HG03139 (cell line): ENCODE measurements at regions not wholly inside any gene's neighbourhood (a gene's known extent, or its start where the extent isn't known, plus 50 kb on each side); places are given as distances from the start of the nearest gene placed in this dataset.
"Not testable (repeated sequence)": the region's sequence is repeated elsewhere in the genome, so short reads cannot be mapped to it uniquely, and the experiment has no call there.

ENCODE experiments used
- ATAC-seq: cut with Tn5 transposase; IDR thresholded peaks from one replicate; pipeline ENCODE4 v1.9.1; 2021; ENCODE audit not compliant: unreplicated experiment

GRCh38 chr5:86337667-86338460 lies 279.9 kb upstream of the COX7C start:
- no peak for ATAC-seq

DNA sequence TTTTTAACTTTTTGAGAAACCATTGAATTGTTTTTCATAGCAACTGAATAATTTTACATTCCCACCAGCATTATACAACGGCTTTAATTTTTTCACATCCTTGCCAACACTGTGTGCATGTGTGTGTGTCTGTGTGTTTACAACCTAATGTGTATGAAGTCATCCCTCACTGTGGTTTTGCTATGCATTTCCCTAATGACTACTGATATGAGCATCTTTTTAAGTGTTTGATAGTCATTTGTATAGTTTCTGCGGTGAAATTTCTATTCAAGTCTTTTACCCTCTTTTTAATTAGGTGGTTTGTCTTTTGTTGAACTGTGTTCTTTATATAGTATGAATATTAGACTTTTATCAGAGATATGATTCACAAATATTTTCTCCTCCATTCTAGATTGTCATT lies 263.1 kb upstream of the COX7C start:
- ATAC-seq, result no peak

- no peak for ATAC-seq
Observed at GRCh38 chr5:86360801-86361200, 256.9 kb upstream of the COX7C start.

DNA sequence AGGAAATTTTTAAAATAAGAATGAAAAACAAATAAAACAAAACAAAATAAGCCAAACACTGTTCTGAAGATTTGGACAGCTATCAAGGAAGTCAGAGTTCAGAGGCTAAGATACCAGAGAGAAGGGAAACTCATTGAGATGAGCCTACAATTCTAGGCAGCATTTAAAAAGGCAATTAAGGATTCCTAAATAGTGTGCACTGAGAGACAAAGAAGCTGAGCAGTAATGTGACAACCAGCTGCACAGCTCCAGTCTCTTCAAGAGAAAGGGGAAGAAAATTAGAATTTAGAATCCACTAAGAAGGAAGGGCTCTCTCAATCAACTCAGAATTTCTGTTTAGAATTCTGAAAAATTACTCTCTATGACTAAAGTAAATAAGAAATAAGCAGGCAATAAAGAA lies 246.7 kb upstream of the COX7C start:
- ATAC-seq, result no peak

DNA sequence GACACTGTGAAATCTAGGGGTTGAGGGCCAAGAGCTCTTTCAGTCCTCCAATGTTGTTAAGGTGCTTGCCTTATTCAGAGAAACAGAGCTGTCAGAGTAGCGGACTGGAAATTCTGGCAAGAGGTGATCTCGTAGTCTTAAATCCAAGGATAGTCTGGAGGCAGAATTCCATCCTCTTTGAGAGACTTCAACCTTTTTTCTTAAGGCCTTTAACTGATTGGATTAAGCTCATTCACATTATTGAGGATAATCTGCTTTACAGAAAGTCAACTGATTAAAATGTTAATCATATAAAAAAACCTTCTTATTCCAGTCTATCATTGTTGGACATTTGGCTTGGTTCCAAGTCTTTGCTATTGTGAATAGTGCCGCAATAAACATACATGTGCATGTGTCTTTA lies 243.1 kb upstream of the COX7C start:
- ATAC-seq, result no peak

DNA sequence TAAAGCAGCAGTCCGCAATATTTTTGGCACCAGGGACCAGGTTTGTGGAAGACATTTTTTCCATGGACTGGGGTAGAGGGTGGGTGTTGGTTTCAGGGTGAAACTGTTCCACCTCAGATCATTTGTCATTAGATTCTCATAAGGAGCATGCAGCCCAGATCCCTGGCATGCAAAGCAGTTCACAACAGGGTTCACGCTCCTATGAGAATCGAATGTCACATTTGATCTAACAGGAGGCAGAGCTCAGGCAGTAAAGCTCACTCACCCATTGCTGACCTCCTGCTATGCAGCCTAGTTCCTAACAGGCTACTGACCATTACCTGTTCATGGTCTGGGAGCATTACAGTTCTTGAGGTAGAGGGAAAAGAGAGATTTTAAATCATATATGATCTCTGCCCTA lies 241.5 kb upstream of the COX7C start:
- ATAC-seq, result no peak

GRCh38 chr5:86403190-86403589 lies 214.6 kb upstream of the COX7C start:
- no peak for ATAC-seq

DNA sequence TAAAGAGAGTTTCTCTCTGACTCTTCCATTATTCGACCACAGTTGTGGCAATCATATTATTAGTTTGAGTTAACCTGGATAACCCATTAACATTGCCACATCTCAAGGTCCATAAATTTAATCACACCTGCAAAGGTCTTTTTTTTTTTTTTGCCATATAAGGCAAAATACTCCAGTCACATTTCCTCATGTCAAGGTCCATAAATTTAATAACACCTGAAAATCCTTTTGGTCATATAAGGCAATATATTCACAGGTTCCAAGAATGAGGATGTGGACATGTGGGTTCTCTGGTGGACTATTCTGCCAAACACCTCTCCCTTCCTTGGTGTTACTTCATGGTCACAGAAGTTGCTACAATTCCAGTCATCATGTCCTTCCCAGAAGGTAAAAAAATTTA lies 213.5 kb upstream of the COX7C start:
- ATAC-seq, result no peak

DNA sequence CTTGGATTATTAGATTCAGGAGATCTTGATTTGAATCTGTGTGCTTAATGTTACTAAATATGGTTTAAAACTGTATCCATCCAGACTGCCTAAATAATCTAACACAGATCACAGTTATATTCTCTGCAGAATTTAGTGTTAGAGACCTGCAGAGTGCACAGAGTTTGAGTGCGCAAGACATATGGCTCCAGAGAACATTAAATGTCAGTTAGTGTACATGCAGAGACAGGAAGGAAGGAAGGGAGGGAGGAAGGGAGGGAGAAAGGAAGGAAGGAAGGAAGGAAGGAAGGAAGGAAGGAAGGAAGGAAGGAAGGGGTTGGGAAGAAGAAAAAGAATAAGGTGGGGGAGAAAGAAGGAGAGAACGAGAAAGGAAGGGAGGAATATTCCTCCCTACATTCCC lies 210.0 kb upstream of the COX7C start:
- no peak for ATAC-seq

DNA sequence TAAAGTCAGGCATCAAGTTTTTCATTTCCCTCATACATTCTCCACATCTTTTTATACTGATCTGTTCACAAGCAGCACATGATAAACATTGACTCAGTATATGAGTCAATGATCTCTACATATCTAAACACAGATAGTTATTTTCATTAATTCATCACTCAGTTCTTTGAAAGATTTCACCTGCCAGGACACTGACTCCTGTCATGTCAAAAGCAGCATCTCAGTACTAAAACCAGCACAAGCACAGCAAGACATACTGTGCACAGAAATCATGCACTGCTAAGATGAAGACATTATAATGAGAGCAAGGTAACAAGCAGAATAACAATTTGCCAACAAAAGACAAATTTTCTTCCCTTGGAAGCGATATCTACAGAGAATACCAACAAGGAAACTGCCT lies 206.1 kb upstream of the COX7C start:
- ATAC-seq, result no peak

DNA sequence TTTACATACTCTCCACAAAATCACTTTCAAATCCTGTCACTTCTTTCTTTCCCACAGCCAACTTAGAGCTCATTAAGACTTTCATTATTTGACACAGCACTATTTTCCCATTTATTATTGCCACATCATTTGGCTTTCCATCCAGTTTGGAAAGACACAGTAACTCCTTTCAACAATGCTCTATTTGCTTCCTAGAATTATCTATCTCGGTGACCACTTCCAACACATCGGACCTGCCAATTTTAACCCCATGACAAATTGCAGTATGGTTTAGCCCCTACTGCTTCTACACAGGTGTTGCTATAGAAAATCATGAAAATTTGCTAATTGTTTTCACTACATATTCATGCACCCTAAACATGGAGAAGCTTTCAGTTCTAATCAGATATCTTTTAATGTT lies 190.6 kb upstream of the COX7C start:
- no peak for ATAC-seq

DNA sequence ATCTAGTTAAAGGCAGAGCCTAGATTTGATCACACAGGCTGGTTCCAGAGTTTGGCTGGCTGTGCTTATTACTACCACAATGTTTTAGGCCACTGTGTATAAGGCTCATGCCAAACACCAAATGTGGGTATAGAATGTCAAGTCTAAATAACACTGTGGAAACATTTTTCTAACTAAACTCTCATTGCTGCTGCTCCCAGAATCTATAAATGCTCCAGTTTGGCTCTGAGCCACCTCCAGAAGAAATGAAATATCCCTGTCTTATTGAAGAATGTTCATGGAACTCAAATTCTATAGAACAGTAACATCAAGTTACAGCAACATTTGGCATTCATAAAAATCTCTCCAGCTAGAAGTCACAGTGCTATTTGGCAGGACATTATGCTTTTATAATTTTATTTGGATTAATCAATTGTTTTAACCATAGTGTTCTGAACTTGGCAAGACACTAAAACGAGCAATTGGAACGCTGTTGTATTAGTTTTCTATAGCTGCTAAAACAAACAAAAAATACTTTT lies 178.1 kb upstream of the COX7C start:
- no peak for ATAC-seq

- ATAC-seq, result no peak
Observed at GRCh38 chr5:86442036-86442745, 175.6 kb upstream of the COX7C start.

DNA sequence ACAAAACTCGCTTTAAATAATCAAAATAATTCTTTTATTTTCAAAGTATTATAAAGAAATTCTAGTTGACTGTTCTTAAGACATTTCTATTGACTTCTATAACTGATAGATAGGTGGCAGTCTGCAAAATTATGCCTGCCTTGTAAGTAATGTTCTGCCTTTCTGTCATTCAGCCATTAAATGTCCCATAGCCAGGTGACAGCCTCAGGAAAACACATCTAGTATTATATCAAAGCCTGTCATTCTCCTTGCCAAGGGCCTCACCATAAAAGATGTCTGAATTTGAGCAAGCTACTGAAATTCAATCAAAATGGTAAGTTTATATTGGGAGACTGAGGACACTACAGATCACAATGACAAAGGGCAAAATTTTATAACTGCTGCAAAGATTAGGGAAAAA lies 170.4 kb upstream of the COX7C start:
- no peak for ATAC-seq

DNA sequence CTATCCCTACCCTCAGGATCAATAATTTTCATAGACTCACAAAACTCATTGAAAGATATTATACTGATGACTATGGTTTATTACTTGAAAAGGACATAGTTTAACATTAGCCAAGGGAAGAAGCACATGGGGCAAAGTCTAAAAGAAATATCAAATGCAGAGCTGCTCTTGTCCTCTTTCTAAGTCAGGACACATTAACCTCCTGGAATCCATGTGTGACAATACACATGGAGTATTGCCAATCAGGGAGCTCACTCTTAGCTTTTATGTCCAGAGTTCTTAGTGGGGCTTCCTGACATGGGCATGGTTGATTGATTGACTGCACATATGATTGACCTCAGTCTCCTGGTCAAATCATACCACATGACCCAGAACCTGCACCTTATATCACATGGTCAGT lies 165.5 kb upstream of the COX7C start:
- ATAC-seq, result no peak

GRCh38 chr5:86460519-86460918 lies 157.2 kb upstream of the COX7C start:
- no peak for ATAC-seq

DNA sequence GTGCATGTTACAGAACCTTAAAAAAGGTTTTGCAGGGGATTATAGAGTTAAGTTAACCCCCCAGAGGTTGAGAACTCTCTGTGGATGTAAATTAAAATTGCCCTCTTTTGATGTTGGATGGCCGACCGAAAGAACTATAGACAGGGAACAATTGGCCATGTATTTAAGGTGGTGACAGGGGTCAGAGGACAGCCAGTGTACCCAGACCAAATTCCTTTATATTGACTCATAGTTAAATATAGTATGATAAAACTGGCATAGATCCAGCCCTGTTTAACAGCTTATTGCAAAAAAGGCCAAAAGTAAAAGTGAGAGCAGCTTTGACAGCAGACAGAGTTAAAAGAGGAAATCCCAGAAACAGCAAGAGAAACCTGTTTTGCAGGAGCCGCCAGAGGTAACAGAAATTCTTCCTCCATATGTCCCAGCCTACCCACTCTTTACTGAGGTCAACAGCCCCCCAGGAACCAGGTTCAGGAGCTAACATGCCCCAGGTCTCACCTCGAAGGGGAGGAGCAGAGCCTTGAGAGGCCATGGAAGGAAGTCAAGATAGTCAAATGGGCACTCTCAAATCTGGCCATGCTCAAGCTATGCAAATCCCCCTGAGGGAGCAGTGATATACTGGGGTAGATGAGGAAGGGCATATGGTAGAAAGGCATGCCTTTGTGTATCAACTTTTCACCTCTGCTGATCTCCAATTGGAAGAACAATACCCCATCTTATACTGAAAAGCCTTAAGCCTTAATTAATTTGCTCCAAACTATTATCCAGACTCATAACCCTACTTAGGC lies 156.4 kb upstream of the COX7C start:
- no peak for ATAC-seq

DNA sequence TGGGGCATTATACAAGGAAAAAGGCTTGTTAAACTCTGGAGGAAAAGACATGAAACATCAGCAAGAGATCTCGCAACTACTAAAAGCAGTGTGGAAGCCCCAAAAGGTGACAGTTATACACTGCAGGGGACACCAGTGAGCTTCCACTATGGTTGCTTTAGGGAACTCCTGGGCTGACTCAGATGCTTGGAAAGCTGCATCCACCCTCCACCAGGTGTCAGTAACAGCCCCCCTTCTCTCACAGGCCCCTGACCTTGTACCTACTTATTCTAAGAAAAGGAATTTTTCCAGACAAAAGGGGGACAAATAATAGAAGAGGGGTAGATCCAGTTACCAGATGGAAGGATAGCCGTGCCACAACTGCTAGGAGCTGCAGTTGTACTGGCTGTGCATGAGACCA lies 154.4 kb upstream of the COX7C start:
- no peak for ATAC-seq

GRCh38 chr5:86465052-86465838 lies 152.5 kb upstream of the COX7C start:
- ATAC-seq, result no peak

DNA sequence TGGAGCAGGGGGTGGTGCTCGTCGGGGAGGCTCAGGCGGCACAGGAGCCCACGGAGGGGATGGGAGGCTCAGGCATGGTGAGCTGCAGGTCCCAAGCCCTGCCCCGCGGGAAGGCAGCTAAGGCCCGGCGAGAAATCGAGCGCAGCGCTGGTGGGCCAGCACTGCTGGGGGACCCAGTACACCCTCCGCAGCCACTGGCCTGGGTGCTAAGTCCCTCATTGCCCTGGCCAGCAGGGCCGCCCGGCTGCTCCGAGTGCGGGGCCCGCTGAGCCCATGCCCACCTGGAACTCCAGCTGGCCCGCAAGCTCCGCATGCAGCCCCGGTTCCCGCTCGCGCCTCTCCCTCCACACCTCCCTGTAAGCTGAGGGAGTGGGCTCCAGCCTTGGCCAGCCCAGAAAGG lies 151.0 kb upstream of the COX7C start:
- ATAC-seq, result not testable (repeated sequence)

GRCh38 chr5:86482008-86482407 lies 135.7 kb upstream of the COX7C start:
- ATAC-seq, result no peak
